HPDE6-E6E7 (cell line): ENCODE measurements at regions not wholly inside any gene's neighbourhood (a gene's known extent, or its start where the extent isn't known, plus 50 kb on each side); places are given as distances from the start of the nearest gene placed in this dataset.

Experiments used
- DNase-seq: peaks from one replicate; pipeline ENCODE4 v3.0.0; 2011; ENCODE audit warnings: missing footprints; ENCODE audit errors: extremely low spot score

- no peak for DNase-seq
These were observed 163.7 kb upstream of the SLC30A5 start for GRCh38 chr5:68930139-68930538.

GRCh38 chr5:68932830-68933434 lies 160.9 kb upstream of the SLC30A5 start:
- no peak for DNase-seq

- DNase-seq, result no peak
These were observed 151.6 kb upstream of the SLC30A5 start for GRCh38 chr5:68942169-68942568.

GRCh38 chr5:68946728-68947127 lies 147.1 kb upstream of the SLC30A5 start:
- no peak for DNase-seq

GRCh38 chr5:68947986-68948385 lies 145.8 kb upstream of the SLC30A5 start:
- no peak for DNase-seq

GRCh38 chr5:68949256-68949655 lies 144.6 kb upstream of the SLC30A5 start:
- DNase-seq, result no peak

GRCh38 chr5:68949711-68950110 lies 144.1 kb upstream of the SLC30A5 start:
- DNase-seq, result no peak

- peak; percentile 82 for DNase-seq
These were observed 143.7 kb upstream of the SLC30A5 start for GRCh38 chr5:68950125-68950524.

- no peak for DNase-seq
These were observed 142.9 kb upstream of the SLC30A5 start for GRCh38 chr5:68950930-68951329.

GRCh38 chr5:68953231-68953874 lies 140.5 kb upstream of the SLC30A5 start:
- no peak for DNase-seq

- DNase-seq, result no peak
These were observed 139.8 kb upstream of the SLC30A5 start for GRCh38 chr5:68953875-68954617.

- DNase-seq, result no peak
These were observed 139.2 kb upstream of the SLC30A5 start for GRCh38 chr5:68954618-68954910.

- no peak for DNase-seq
These were observed 136.2 kb upstream of the SLC30A5 start for GRCh38 chr5:68957591-68957990.

GRCh38 chr5:68958428-68958827 lies 135.4 kb upstream of the SLC30A5 start:
- no peak for DNase-seq

GRCh38 chr5:68960456-68960855 lies 133.4 kb upstream of the SLC30A5 start:
- no peak for DNase-seq

- no peak for DNase-seq
These were observed 132.9 kb upstream of the SLC30A5 start for GRCh38 chr5:68960961-68961360.

- DNase-seq, result no peak
These were observed 132.1 kb upstream of the SLC30A5 start for GRCh38 chr5:68961762-68962161.

GRCh38 chr5:68962757-68963484 lies 130.9 kb upstream of the SLC30A5 start:
- peak; percentile 38 for DNase-seq

- DNase-seq, result no peak
These were observed 129.1 kb upstream of the SLC30A5 start for GRCh38 chr5:68964679-68965078.

- DNase-seq, result no peak
These were observed 127.9 kb upstream of the SLC30A5 start for GRCh38 chr5:68965926-68966325.

- DNase-seq, result no peak
These were observed 127.2 kb upstream of the SLC30A5 start for GRCh38 chr5:68966596-68966995.

- no peak for DNase-seq
These were observed 125.4 kb upstream of the SLC30A5 start for GRCh38 chr5:68968429-68968828.

- DNase-seq, result no peak
These were observed 123.2 kb upstream of the SLC30A5 start for GRCh38 chr5:68970617-68971016.
